Neural progenitor cell (in vitro differentiated cells): ENCODE measurements at regions not wholly inside any gene's neighbourhood (a gene's known extent, or its start where the extent isn't known, plus 50 kb on each side); places are given as distances from the start of the nearest gene placed in this dataset.

Source experiments
- EZH2 ChIP-seq: fragments of 200-600 bp; sonication (generic); IDR thresholded peaks from 2 replicates; pipeline ENCODE4 v1.6.1; 2017; ENCODE audit warnings: antibody characterized with exemption, mild to moderate bottlenecking, moderate library complexity
- EZH2phosphoT487 ChIP-seq: fragments of 200-600 bp; sonication (generic); IDR thresholded peaks from 2 replicates; pipeline ENCODE4 v1.6.1; 2017; ENCODE audit warnings: antibody characterized with exemption
- TF ChIP-seq, protein P1 (sequence below): fragments of 200-600 bp; sonication (generic); IDR thresholded peaks from 2 replicates; pipeline ENCODE4 v1.5.1; 2017; ENCODE audit warnings: antibody characterized with exemption, mild to moderate bottlenecking

DNA sequence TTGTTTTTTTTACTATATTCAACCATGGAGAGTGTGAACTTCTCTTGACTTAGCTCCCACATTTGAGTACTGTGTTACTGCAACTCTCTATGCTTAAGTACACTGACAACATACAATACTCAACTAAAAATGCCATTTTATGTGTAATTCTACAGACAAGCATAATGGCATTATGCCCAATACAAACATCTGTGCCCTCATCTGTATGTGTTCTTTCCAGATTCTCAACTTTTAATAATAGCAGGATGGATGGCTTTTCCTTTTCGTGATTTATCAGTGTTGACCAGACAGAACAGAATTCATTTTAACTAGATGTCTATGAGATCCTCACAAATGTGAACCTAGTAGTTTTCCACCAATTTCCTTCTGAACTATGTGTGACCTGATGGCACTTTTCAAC, 84.2 kb upstream of the MARCKS start:
- TF ChIP-seq, protein P1, sequence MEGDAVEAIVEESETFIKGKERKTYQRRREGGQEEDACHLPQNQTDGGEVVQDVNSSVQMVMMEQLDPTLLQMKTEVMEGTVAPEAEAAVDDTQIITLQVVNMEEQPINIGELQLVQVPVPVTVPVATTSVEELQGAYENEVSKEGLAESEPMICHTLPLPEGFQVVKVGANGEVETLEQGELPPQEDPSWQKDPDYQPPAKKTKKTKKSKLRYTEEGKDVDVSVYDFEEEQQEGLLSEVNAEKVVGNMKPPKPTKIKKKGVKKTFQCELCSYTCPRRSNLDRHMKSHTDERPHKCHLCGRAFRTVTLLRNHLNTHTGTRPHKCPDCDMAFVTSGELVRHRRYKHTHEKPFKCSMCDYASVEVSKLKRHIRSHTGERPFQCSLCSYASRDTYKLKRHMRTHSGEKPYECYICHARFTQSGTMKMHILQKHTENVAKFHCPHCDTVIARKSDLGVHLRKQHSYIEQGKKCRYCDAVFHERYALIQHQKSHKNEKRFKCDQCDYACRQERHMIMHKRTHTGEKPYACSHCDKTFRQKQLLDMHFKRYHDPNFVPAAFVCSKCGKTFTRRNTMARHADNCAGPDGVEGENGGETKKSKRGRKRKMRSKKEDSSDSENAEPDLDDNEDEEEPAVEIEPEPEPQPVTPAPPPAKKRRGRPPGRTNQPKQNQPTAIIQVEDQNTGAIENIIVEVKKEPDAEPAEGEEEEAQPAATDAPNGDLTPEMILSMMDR: no peak
- TF ChIP-seq EZH2: no peak
- TF ChIP-seq EZH2phosphoT487: no peak
